H9 (cell line): ENCODE measurements at regions not wholly inside any gene's neighbourhood (a gene's known extent, or its start where the extent isn't known, plus 50 kb on each side); places are given as distances from the start of the nearest gene placed in this dataset.

Experiments
- DNase-seq: peaks from one replicate; pipeline ENCODE4 v3.0.0-alpha.2; 2017
- H2AFZ ChIP-seq: one replicate; pipeline ENCODE4 v1.6.1; 2013; ENCODE audit warnings: mild to moderate bottlenecking, low read length, control low read depth, moderate library complexity
- H2AK5ac ChIP-seq: 2 replicates; pipeline ENCODE4 v1.6.1; 2013; ENCODE audit warnings: low read length, control low read depth, mixed read lengths; ENCODE audit not compliant: insufficient read length
- H2BK120ac ChIP-seq: one replicate; pipeline ENCODE4 v1.6.1; 2013; ENCODE audit warnings: low read depth, mild to moderate bottlenecking, low read length, control low read depth, inconsistent platforms; ENCODE audit not compliant: poor library complexity, severe bottlenecking
- H2BK12ac ChIP-seq: 2 replicates; pipeline ENCODE4 v1.6.1; 2013; ENCODE audit warnings: low read length, control low read depth, mixed read lengths, low read depth; ENCODE audit not compliant: insufficient read length
- H2BK15ac ChIP-seq: 2 replicates; pipeline ENCODE4 v1.6.1; 2013; ENCODE audit warnings: low read depth, low read length, control low read depth
- H2BK20ac ChIP-seq: one replicate; pipeline ENCODE4 v1.6.1; 2013; ENCODE audit warnings: low read depth, mild to moderate bottlenecking, low read length, control low read depth, inconsistent platforms; ENCODE audit not compliant: poor library complexity, severe bottlenecking
- H2BK5ac ChIP-seq: 2 replicates; pipeline ENCODE4 v1.6.1; 2013; ENCODE audit warnings: low read length, control low read depth, mixed read lengths; ENCODE audit not compliant: insufficient read length
- H3K14ac ChIP-seq: 2 replicates; pipeline ENCODE4 v1.6.1; 2013; ENCODE audit warnings: low read length, control low read depth; ENCODE audit not compliant: insufficient read depth
- H3K18ac ChIP-seq: 2 replicates; pipeline ENCODE4 v1.6.1; 2013; ENCODE audit warnings: low read depth, mild to moderate bottlenecking, mixed read lengths, low read length, control low read depth; ENCODE audit not compliant: insufficient read length
- H3K23ac ChIP-seq: 2 replicates; pipeline ENCODE4 v1.6.1; 2013; ENCODE audit warnings: low read length, control low read depth, mixed read lengths, low read depth; ENCODE audit not compliant: insufficient read length
- H3K23me2 ChIP-seq: 2 replicates; pipeline ENCODE4 v1.6.1; 2013; ENCODE audit warnings: low read depth, mild to moderate bottlenecking, mixed read lengths, low read length, control low read depth; ENCODE audit not compliant: insufficient read length, poor library complexity, severe bottlenecking
- H3K27ac ChIP-seq: 2 replicates; pipeline ENCODE4 v1.5.1; 2013; ENCODE audit warnings: low read length, control low read depth, mixed read lengths, low read depth; ENCODE audit not compliant: insufficient read length
- H3K27me3 ChIP-seq: 2 replicates; pipeline ENCODE4 v1.6.1; 2013; ENCODE audit warnings: low read length, control low read depth, inconsistent platforms; ENCODE audit not compliant: insufficient read depth
- H3K4ac ChIP-seq: 2 replicates; pipeline ENCODE4 v1.6.1; 2013; ENCODE audit warnings: low read depth, mild to moderate bottlenecking, control low read depth, inconsistent platforms, low read length, moderate library complexity
- H3K4me1 ChIP-seq: 2 replicates; pipeline ENCODE4 v1.6.1; 2013; ENCODE audit warnings: low read length, control low read depth, inconsistent platforms; ENCODE audit not compliant: insufficient read depth
- H3K4me2 ChIP-seq: 2 replicates; pipeline ENCODE4 v1.6.1; 2013; ENCODE audit warnings: low read length, control low read depth, mixed read lengths; ENCODE audit not compliant: insufficient read length, insufficient read depth
- H3K56ac ChIP-seq: 2 replicates; pipeline ENCODE4 v1.6.1; 2013; ENCODE audit warnings: low read depth, mild to moderate bottlenecking, mixed read lengths, low read length, control low read depth; ENCODE audit not compliant: insufficient read length
- H3K79me1 ChIP-seq: 2 replicates; pipeline ENCODE4 v1.6.1; 2013; ENCODE audit warnings: low read depth, mild to moderate bottlenecking, moderate library complexity, low read length, control low read depth, inconsistent platforms; ENCODE audit not compliant: insufficient read depth, poor library complexity, severe bottlenecking
- H3K79me2 ChIP-seq: 2 replicates; pipeline ENCODE4 v1.6.1; 2013; ENCODE audit warnings: low read length, control low read depth, inconsistent platforms; ENCODE audit not compliant: insufficient read depth
- H3K9ac ChIP-seq: 2 replicates; pipeline ENCODE4 v1.6.1; 2013; ENCODE audit warnings: low read length, control low read depth, mixed read lengths; ENCODE audit not compliant: insufficient read length; ENCODE audit errors: extremely low read depth
- H3K9me3 ChIP-seq: one replicate; pipeline ENCODE4 v1.6.1; 2013; ENCODE audit warnings: low read depth, low read length, inconsistent platforms; ENCODE audit not compliant: control insufficient read depth
- H3T11ph ChIP-seq: one replicate; pipeline ENCODE4 v1.6.1; 2013; ENCODE audit warnings: mild to moderate bottlenecking, low read length, control low read depth, inconsistent platforms
- H4K20me1 ChIP-seq: one replicate; pipeline ENCODE4 v1.6.1; 2013; ENCODE audit not compliant: control insufficient read depth, insufficient read length, insufficient read depth
- H4K5ac ChIP-seq: 2 replicates; pipeline ENCODE4 v1.6.1; 2013; ENCODE audit warnings: low read depth, mild to moderate bottlenecking, mixed read lengths, low read length, control low read depth; ENCODE audit not compliant: insufficient read length
- H4K8ac ChIP-seq: replicated peaks from 2 replicates; pipeline ENCODE4 v1.6.1; 2013; ENCODE audit warnings: low read length, control low read depth, mixed read lengths, low read depth; ENCODE audit not compliant: insufficient read length
- H4K91ac ChIP-seq: 2 replicates; pipeline ENCODE4 v1.6.1; 2013; ENCODE audit warnings: low read depth, mild to moderate bottlenecking, moderate library complexity, mixed read lengths, low read length, control low read depth; ENCODE audit not compliant: insufficient read length
- H3K27ac Mint-ChIP-seq, 3 experiments: 2 replicates in 2 of 3; 3 replicates in 1 of 3; pipeline ENCODE4 v1.8.0; 2020 to 2021; ENCODE audit warnings: mixed read lengths in 3 of 3, mild to moderate bottlenecking in 1 of 3, moderate library complexity in 1 of 3
- H3K27me3 Mint-ChIP-seq: 2 replicates; pipeline ENCODE4 v1.8.0; 2021; ENCODE audit warnings: low read depth, mild to moderate bottlenecking, moderate library complexity, mixed read lengths
- H3K36me3 Mint-ChIP-seq, 3 experiments: 2 replicates in 2 of 3; 3 replicates in 1 of 3; pipeline ENCODE4 v1.8.0; 2020 to 2021; ENCODE audit warnings: low read depth in 3 of 3, mixed read lengths in 3 of 3; ENCODE audit not compliant: insufficient read depth in 1 of 3
- H3K4me1 Mint-ChIP-seq, 2 experiments: 2 replicates each; pipeline ENCODE4 v1.8.0; 2020; ENCODE audit warnings: mixed read lengths in 2 of 2
- H3K4me3 Mint-ChIP-seq, 2 experiments: 2 replicates in 1 of 2; 3 replicates in 1 of 2; pipeline ENCODE4 v1.8.0; 2020 to 2021; ENCODE audit warnings: mild to moderate bottlenecking in 2 of 2, mixed read lengths in 2 of 2, moderate library complexity in 1 of 2
- H3K9me3 Mint-ChIP-seq, 2 experiments: 2 replicates in 1 of 2; 3 replicates in 1 of 2; pipeline ENCODE4 v1.8.0; 2020; ENCODE audit warnings: mild to moderate bottlenecking in 2 of 2, mixed read lengths in 2 of 2, moderate library complexity in 1 of 2
- WGBS: extraction: QIAGEN DNeasy Blood & Tissue Kit; methylation state at CpG from one replicate; pipeline ENCODE4 v1.1.7; 2013; ENCODE audit warnings: missing lambda C conversion rate, low lambda C conversion rate, mixed read lengths; ENCODE audit not compliant: insufficient read length; ENCODE audit errors: extremely low coverage; 5-methylcytosine and 5-hydroxymethylcytosine counted together
- TF ChIP-seq, protein P1 (sequence below): fragments of 200-600 bp; sonication (generic); conservative IDR thresholded peaks from 3 replicates; pipeline ENCODE4 v1.8.0; 2021; ENCODE audit warnings: antibody characterized with exemption, mild to moderate bottlenecking

- Histone ChIP-seq H3K79me2 (no peaks in the 10 kb centered on the region), H2BK120ac (no peak overlapping the region), H4K91ac (no peak overlapping the region), H2BK15ac (no peak overlapping the region), H3T11ph (no peak overlapping the region), H3K14ac (no peak overlapping the region), H3K4ac (no peak overlapping the region), H3K27ac (no peak overlapping the region), H3K18ac (no peak overlapping the region), H4K8ac (no peak overlapping the region), H4K20me1 (no peaks in the 10 kb centered on the region), H3K23me2 (no peaks in the 10 kb centered on the region), H2BK12ac (no peak overlapping the region), H2BK5ac (no peak overlapping the region), H3K4me2 (no peak overlapping the region), H2BK20ac (no peak overlapping the region), H2AK5ac (no peak overlapping the region), H3K23ac (no peak overlapping the region), H4K5ac (no peak overlapping the region), H3K4me1 (no peaks in the 10 kb centered on the region), H3K9me3 (no peaks in the 10 kb centered on the region), H2AFZ (no peak overlapping the region), H3K27me3 (no peaks in the 10 kb centered on the region), H3K56ac (no peak overlapping the region), H3K79me1 (no peaks in the 10 kb centered on the region), H3K9ac (no peak overlapping the region)
- no peak for DNase-seq
- H3K27ac Mint-ChIP-seq, result no peak overlapping the region
- WGBS, result no CpG with 5 or more reads among the region's 1 CpG
- H3K9me3 Mint-ChIP-seq, result peaks cover 24% of the 10 kb centered on the region in 2 experiments
- H3K4me1 Mint-ChIP-seq, result no peaks in the 10 kb centered on the region
- H3K4me3 Mint-ChIP-seq, result no peak overlapping the region
- TF ChIP-seq, protein P1, sequence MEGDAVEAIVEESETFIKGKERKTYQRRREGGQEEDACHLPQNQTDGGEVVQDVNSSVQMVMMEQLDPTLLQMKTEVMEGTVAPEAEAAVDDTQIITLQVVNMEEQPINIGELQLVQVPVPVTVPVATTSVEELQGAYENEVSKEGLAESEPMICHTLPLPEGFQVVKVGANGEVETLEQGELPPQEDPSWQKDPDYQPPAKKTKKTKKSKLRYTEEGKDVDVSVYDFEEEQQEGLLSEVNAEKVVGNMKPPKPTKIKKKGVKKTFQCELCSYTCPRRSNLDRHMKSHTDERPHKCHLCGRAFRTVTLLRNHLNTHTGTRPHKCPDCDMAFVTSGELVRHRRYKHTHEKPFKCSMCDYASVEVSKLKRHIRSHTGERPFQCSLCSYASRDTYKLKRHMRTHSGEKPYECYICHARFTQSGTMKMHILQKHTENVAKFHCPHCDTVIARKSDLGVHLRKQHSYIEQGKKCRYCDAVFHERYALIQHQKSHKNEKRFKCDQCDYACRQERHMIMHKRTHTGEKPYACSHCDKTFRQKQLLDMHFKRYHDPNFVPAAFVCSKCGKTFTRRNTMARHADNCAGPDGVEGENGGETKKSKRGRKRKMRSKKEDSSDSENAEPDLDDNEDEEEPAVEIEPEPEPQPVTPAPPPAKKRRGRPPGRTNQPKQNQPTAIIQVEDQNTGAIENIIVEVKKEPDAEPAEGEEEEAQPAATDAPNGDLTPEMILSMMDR, result no peak
- peaks cover 8 to 22% (median 9%) of the 10 kb centered on the region in 3 experiments; a peak in 4 of 7 replicates for H3K36me3 Mint-ChIP-seq
- H3K27me3 Mint-ChIP-seq, result no peaks in the 10 kb centered on the region
Measured at GRCh38 chr1:186750257-186750656, 70.0 kb upstream of the PTGS2 start.
